ENCODE measurements at regions not wholly inside any gene's neighbourhood (a gene's known extent, or its start where the extent isn't known, plus 50 kb on each side); places are given as distances from the start of the nearest gene placed in this dataset.

GRCh38 chr10:105549731-105550130 lies 908.6 kb downstream of the SORCS3 start:
- DNase-seq (ENCODE audit: low spot score) = no peak

- DNase-seq (ENCODE audit: low spot score) = no peak
These were observed 904.0 kb downstream of the SORCS3 start for GRCh38 chr10:105545101-105545500.

GRCh38 chr10:105540381-105540780 lies 899.3 kb downstream of the SORCS3 start:
- no peak for DNase-seq (ENCODE audit: low spot score)

- no peak for DNase-seq (ENCODE audit: low spot score)
These were observed 897.8 kb downstream of the SORCS3 start for GRCh38 chr10:105538874-105539273.

GRCh38 chr10:105535478-105535877 lies 894.4 kb downstream of the SORCS3 start:
- no peak for DNase-seq (ENCODE audit: low spot score)

- DNase-seq (ENCODE audit: low spot score) = no peak
These were observed 893.0 kb downstream of the SORCS3 start for GRCh38 chr10:105534086-105534485.

- no peak for DNase-seq (ENCODE audit: low spot score)
These were observed 875.4 kb downstream of the SORCS3 start for GRCh38 chr10:105516511-105516910.

- no peak for DNase-seq (ENCODE audit: low spot score)
These were observed 873.0 kb downstream of the SORCS3 start for GRCh38 chr10:105514106-105514505.

GRCh38 chr10:105509517-105509916 lies 868.4 kb downstream of the SORCS3 start:
- DNase-seq (ENCODE audit: low spot score) = no peak

- no peak for DNase-seq (ENCODE audit: low spot score)
These were observed 865.2 kb downstream of the SORCS3 start for GRCh38 chr10:105506262-105506661.

- no peak for DNase-seq (ENCODE audit: low spot score)
These were observed 862.6 kb downstream of the SORCS3 start for GRCh38 chr10:105503714-105504113.

- no peak for DNase-seq (ENCODE audit: low spot score)
These were observed 861.0 kb downstream of the SORCS3 start for GRCh38 chr10:105502058-105502457.

GRCh38 chr10:105494944-105495343 lies 853.9 kb downstream of the SORCS3 start:
- DNase-seq (ENCODE audit: low spot score) = no peak

GRCh38 chr10:105494303-105494702 lies 853.2 kb downstream of the SORCS3 start:
- DNase-seq (ENCODE audit: low spot score) = no peak

- DNase-seq (ENCODE audit: low spot score) = no peak
These were observed 832.1 kb downstream of the SORCS3 start for GRCh38 chr10:105473170-105473569.

GRCh38 chr10:105468759-105469158 lies 827.7 kb downstream of the SORCS3 start:
- DNase-seq (ENCODE audit: low spot score) = no peak

GRCh38 chr10:105466521-105466920 lies 825.4 kb downstream of the SORCS3 start:
- DNase-seq (ENCODE audit: low spot score) = no peak

GRCh38 chr10:105434970-105435369 lies 793.9 kb downstream of the SORCS3 start:
- DNase-seq (ENCODE audit: low spot score) = no peak

GRCh38 chr10:105413997-105414396 lies 772.9 kb downstream of the SORCS3 start:
- no peak for DNase-seq (ENCODE audit: low spot score)

GRCh38 chr10:105409370-105409769 lies 768.3 kb downstream of the SORCS3 start:
- no peak for DNase-seq (ENCODE audit: low spot score)

GRCh38 chr10:105406488-105406887 lies 765.4 kb downstream of the SORCS3 start:
- no peak for DNase-seq (ENCODE audit: low spot score)

GRCh38 chr10:105398202-105398601 lies 757.1 kb downstream of the SORCS3 start:
- no peak for DNase-seq (ENCODE audit: low spot score)

- DNase-seq (ENCODE audit: low spot score) = no peak
These were observed 750.7 kb downstream of the SORCS3 start for GRCh38 chr10:105391670-105392351.

GRCh38 chr10:105387971-105388370 lies 746.9 kb downstream of the SORCS3 start:
- DNase-seq (ENCODE audit: low spot score) = no peak
